ENCODE measurements at regions not wholly inside any gene's neighbourhood (a gene's known extent, or its start where the extent isn't known, plus 50 kb on each side); places are given as distances from the start of the nearest gene placed in this dataset.
"Not testable (repeated sequence)": the region's sequence is repeated elsewhere in the genome, so short reads cannot be mapped to it uniquely, and the experiment has no call there.

- DNase-seq, result peak; percentile 33
These were observed 126.7 kb upstream of the ZNF608 start for GRCh38 chr5:124873188-124873587.

DNA sequence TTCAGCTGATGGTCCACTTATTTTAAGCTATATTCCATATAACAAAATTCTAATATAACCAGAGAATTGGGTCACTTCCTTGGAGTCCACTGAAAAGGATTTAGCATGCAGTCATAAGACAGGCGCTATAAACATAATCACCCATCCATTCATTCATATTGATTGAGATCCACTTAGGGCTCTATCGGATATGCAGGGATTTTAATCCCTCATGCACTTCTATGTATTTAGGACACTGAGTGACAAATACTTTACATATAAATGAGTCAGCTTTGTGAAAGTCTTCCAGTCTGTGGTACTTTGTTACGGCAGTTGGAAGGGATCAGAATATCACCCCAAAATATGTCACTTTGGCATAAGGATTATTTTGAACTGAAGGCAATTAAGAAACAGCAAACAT is 127.3 kb upstream of the ZNF608 start:
- no peak for DNase-seq

- no peak for DNase-seq
These were observed 130.1 kb upstream of the ZNF608 start for GRCh38 chr5:124876566-124876965.

- DNase-seq, result no peak
These were observed 130.5 kb upstream of the ZNF608 start for GRCh38 chr5:124876983-124877382.

GRCh38 chr5:124877501-124878146 is 131.2 kb upstream of the ZNF608 start:
- DNase-seq, result no peak

DNA sequence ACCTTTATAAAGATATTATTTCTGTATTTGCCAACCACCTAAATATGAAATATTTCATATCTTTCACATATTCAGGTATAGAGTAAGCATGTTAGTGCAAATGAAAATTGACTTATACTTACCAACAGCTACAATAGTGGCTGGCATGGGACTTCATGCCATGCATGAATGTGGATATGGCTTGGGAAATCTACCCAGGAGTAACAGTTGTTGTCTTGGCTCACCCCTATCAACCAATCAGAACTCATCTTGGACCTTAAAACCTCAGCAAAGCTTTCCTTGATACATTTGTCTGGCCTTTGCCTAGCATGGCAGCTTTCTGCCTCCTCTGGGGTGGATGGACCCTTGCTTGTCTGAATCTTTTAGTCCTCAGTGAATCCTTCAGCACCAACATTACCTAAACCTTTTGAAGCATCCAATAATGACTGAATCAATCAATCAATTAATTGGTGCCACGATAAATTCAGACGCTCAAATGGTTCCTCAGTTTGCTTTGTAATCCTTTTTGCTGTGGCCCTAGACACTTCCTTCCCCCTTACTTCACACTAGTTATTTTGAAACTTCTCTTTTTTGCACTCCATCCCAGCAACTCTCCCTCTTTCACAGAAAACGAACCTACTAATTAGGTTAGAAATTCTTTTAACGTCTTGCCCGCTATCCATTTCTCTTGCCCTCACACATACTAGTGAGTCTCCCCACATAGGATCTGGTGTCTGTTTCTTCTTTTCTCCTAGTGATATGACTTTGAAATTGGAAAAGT is 132.3 kb upstream of the ZNF608 start:
- DNase-seq, result no peak

- no peak for DNase-seq
These were observed 134.7 kb upstream of the ZNF608 start for GRCh38 chr5:124880903-124881697.

- DNase-seq, result no peak
These were observed 137.2 kb upstream of the ZNF608 start for GRCh38 chr5:124883681-124884080.

DNA sequence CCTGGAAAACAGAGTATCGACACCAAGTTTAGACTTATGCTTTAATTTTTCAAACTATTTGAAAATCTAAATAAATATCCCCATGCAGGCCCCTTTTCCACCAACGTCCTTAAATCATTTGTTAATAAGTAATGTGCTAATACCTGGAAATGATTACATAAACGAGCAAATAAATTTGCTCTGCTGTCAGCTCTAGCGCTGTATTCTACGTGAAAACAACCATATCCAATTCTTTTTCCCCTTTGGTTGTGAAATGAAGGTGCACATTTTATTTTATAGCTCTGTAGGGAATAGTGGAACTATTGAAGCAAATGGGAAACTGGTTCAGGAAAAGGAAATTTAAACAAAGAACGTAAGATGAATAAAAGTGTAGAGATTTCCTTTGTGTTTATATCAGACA is 137.7 kb upstream of the ZNF608 start:
- no peak for DNase-seq

GRCh38 chr5:124885490-124885889 is 139.1 kb upstream of the ZNF608 start:
- no peak for DNase-seq

DNA sequence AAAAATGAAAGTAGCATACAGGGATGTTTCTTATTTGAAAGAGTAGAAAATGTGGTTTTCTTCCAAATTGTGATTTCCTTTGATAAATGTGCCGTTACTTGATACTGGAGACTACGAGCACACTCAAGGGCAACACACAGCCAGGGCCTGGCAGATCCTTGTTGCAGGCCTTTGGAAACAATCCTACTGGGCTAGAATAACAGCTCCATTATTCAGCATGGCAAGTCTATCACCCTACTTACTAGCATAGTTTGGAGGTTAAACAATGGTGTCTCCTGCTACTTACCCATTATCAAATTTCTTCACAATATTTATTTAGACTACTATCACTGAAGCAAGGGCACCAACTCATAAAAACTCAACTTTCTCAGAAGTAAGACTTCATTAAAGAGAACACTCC is 140.8 kb upstream of the ZNF608 start:
- no peak for DNase-seq

DNA sequence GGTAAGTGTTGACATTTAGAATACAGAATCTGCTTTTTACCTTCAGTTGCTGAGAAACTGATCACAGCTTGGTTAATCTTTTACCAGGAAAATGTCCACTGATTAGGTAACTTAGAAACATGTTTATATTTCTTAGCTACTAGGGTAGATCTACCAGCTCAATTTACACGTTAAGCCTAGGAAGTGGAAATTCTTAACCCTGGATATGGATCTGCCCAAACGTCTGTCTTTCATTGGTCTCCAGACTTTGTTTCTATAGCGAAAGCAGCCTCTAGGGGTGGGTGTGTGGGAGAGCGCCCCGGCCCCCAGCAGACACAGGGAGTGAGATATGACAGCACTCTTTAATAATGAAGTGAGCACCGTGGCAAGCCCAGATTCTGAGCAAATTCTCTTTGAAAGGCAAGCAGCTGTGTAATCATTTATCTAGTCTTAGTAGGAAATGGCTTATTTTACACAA is 141.6 kb upstream of the ZNF608 start:
- peak; percentile 44 for DNase-seq

DNA sequence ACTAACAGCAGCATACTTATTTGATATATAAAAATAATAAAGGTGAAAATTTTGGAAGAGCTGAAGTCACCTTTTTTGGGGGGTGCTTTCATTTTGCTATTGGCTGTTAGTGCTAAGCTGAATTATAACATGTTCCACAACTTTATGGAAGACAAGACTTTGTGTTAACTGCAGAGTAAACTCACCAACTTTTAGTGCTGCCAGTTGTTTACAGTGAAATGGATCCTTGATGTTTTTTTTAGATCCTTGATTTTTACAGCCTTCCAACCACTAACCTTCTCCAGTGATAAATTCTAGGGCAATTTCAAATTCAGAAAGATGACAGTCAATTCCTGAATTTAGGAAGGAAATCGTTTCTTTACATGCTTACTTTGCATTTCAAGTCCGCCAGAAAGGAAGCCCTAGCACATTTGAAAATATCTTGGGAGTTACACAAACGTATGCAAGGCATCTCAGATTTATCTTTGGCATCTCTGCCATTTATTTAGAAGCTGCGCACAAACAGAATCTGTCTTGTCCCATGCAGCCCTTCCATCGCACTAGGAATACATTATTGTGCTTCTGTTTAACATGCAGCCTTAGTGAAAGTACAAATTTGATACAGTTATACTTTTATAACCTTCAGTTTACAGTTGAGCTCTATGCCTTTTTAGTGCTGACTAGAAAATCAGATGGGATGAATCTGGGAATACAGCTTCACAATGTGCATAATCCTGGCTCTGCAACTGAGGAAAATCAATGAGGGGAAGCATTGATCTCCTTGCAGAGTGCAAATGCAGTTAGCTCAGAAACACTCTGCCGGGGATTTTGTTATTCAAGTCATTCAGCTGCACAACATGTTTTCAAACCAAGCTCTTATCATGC is 142.4 kb upstream of the ZNF608 start:
- no peak for DNase-seq

- no peak for DNase-seq
These were observed 143.0 kb upstream of the ZNF608 start for GRCh38 chr5:124889486-124889825.

- no peak for DNase-seq
These were observed 143.4 kb upstream of the ZNF608 start for GRCh38 chr5:124889850-124890249.

DNA sequence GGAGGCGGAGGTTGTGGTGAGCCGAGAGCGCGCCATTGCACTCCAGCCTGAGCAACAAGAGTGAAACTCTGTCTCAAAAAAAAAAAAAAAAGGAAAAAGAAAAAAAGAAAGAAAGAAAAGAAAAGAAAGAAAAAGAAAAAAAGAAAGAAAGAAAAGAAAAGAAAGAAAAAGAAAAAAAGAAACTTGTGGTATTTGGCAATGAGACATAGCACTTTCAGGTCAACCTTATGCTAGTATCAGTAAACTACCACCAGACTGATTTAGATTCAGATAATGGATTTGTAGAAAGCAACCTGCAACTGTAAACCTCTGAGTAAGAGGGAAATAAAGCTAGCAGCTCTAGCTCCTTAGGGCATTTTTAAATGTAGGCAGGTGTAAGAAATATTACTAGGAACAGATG is 144.0 kb upstream of the ZNF608 start:
- DNase-seq, result not testable (repeated sequence)

DNA sequence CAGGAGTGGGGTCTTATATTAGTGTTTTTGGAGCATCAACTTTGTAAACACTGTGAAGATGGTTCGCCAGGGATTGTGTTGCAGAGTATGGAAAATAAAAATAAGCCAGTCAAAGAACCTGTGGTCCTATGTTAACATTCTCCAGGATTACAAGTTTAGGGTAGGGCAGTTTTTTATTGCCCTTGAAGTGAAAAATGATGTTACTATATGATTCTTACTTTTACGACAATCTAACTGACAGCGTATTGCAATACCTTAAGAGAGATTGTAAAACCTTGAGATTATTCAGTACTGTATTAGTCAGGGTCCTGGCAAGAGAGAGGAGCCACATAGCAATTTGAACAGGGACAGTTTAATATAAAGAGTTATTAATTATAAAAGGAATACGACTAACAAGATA is 144.7 kb upstream of the ZNF608 start:
- no peak for DNase-seq

GRCh38 chr5:124892185-124892848 is 145.9 kb upstream of the ZNF608 start:
- DNase-seq, result no peak

DNA sequence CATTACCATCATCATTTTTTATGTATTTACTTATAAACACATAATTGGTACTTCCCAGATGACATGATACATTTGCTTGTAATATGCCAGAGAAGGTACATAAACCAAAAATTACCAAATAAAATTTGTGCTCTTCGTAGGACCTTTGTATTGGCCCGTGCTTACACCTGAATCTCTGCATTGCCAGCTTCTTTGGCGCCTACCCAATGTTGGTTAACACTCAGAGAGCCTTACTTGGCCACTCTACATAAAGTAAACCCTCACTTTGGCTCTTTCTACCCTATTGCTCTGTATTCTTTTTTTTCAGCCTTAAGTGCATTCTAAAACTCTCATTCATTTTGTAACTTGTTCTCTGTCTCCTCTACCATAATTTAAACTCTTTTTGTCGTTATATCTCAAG is 148.1 kb upstream of the ZNF608 start:
- no peak for DNase-seq

DNA sequence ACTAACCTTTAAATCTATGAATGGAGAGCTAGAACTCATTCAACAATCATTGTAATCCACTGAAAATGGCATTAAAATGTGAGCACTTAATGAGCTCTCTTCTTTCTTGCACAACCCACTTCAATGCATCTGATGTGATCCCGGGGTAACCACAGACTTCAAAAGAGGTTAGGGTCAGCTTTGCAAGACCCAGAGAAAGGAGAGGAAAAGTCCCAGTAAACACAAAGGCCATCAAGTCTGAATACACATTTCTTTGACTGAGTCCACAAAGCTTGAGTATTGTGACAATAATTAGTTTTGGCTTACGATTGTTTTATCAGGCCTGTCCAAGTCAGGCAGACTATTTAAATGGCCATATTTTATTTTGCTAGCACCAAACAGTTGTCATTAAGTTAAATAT is 148.8 kb upstream of the ZNF608 start:
- DNase-seq, result no peak

GRCh38 chr5:124901081-124901480 is 154.6 kb upstream of the ZNF608 start:
- DNase-seq, result no peak

DNA sequence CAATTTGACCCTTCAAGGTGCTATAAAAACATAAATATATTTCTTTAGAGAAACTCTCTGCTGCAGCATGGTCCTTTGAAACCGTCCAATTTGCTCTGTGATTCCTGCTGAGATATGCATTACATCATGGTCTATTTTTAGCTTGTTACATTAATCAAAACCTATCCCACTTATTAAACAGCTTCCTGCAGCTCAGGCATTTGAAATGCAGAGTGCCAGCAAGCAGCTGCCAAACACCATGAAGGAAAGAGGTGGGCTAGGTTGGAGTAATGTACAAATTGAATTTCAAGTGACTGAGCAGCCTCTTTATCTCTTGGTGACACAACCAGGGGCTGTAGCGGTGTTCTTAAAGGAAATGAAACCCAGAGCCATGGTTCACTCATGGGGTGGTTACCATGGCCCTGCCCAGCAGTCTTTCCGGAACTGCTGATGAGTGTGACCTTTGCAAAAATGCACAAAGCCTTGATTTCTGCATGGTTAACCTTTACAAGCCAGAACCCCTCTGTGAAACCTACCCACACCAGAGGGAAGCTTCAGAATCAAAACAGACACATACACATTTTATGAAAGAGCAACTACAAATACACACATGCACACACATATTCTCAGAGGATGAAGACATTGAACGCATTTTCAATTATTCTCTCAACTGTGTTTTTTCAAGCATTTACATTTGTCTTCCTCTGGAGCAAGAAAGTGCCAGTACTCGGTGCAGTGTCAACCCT is 155.8 kb upstream of the ZNF608 start:
- no peak for DNase-seq
